Dermis microvascular lymphatic vessel endothelial cell (primary cell): ENCODE measurements at regions not wholly inside any gene's neighbourhood (a gene's known extent, or its start where the extent isn't known, plus 50 kb on each side); places are given as distances from the start of the nearest gene placed in this dataset.

Experiments used
- DNase-seq, 2 donors: peaks; one replicate each; pipeline versions ENCODE4 v3.0.0 to v3.0.0-alpha.2; 2010; ENCODE audit warnings: low read depth in 2 of 2

- DNase-seq, result no peak
These were observed 371.8 kb upstream of the NR3C2 start for GRCh38 chr4:148814030-148814429.

GRCh38 chr4:148813289-148813688, 371.1 kb upstream of the NR3C2 start:
- no peak for DNase-seq

- DNase-seq, result no peak
These were observed 369.9 kb upstream of the NR3C2 start for GRCh38 chr4:148812101-148812500.

- DNase-seq, result peak; percentile 36 to 59
These were observed 368.2 kb upstream of the NR3C2 start for GRCh38 chr4:148810461-148810860.

GRCh38 chr4:148808416-148808815, 366.2 kb upstream of the NR3C2 start:
- DNase-seq, result no peak

- no peak for DNase-seq
These were observed 358.7 kb upstream of the NR3C2 start for GRCh38 chr4:148800940-148801339.

GRCh38 chr4:148800336-148800885, 358.2 kb upstream of the NR3C2 start:
- no peak for DNase-seq

GRCh38 chr4:148795156-148795864, 353.1 kb upstream of the NR3C2 start:
- DNase-seq, result peak in 1 of 2 donors; percentile 7

- no peak for DNase-seq
These were observed 351.0 kb upstream of the NR3C2 start for GRCh38 chr4:148793221-148793620.

GRCh38 chr4:148790691-148791090, 348.5 kb upstream of the NR3C2 start:
- DNase-seq, result no peak

GRCh38 chr4:148790246-148790645, 348.0 kb upstream of the NR3C2 start:
- DNase-seq, result no peak

- DNase-seq, result no peak
These were observed 345.7 kb upstream of the NR3C2 start for GRCh38 chr4:148787831-148788477.

GRCh38 chr4:148787285-148787684, 345.1 kb upstream of the NR3C2 start:
- DNase-seq, result no peak

GRCh38 chr4:148786699-148787098, 344.5 kb upstream of the NR3C2 start:
- DNase-seq, result no peak

GRCh38 chr4:148782284-148782683, 340.1 kb upstream of the NR3C2 start:
- DNase-seq, result no peak

GRCh38 chr4:148780426-148781005, 338.3 kb upstream of the NR3C2 start:
- no peak for DNase-seq

GRCh38 chr4:148779771-148780170, 337.6 kb upstream of the NR3C2 start:
- DNase-seq, result no peak

- DNase-seq, result no peak
These were observed 336.9 kb upstream of the NR3C2 start for GRCh38 chr4:148778980-148779675.

- no peak for DNase-seq
These were observed 334.7 kb upstream of the NR3C2 start for GRCh38 chr4:148776941-148777340.

GRCh38 chr4:148774134-148774533, 331.9 kb upstream of the NR3C2 start:
- DNase-seq, result no peak

GRCh38 chr4:148773313-148773712, 331.1 kb upstream of the NR3C2 start:
- no peak for DNase-seq

- DNase-seq, result peak in 1 of 2 donors; percentile 16
These were observed 328.6 kb upstream of the NR3C2 start for GRCh38 chr4:148770848-148771247.
